Stromal cell of bone marrow (primary cell): ENCODE measurements at regions not wholly inside any gene's neighbourhood (a gene's known extent, or its start where the extent isn't known, plus 50 kb on each side); places are given as distances from the start of the nearest gene placed in this dataset.
A peak's percentile ranks its signal among the peaks of the same experiment; 100 is the strongest.

Source experiments
- DNase-seq: peaks from one replicate; pipeline ENCODE4 v3.0.0-alpha.2; 2012; ENCODE audit warnings: low read depth

DNA sequence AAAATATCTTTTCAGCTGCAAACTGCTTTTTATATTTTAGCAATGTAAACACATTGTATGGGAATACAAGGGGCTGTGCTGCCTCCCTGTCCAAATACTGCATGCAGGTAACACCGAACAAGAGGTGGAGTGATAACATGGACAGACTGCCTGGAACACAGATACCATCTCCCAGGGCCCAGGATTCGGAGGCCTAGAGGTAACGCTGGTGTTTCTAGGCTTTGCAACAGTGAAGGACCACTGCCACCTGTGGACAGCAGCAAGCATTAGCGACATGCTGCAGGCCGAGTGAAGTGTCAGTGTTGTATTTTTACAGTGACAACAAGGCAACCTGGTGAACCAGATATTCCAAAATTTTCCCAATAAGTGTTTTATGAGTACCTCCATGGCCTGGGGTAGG is 379.1 kb downstream of the DMRT2 start:
- DNase-seq = no peak

DNA sequence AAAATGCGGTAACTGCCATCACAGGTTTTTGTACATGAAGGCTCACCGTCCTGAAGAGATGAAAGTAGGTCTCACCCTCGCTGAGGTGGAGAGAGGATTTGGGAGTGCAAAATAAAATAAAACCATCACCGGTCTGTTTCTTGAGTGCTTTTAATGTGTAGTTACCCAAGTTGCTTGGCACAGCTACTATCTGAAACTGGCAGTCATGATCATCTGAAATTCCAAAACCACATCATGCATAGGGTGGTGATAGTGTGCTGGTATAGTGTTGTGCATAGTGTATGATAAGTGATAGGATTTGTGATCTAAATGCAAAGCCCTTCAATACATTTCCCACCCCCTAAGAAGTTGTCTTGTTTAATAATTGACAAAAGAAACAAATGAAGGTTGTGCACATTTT is 381.3 kb downstream of the DMRT2 start:
- DNase-seq = no peak

DNA sequence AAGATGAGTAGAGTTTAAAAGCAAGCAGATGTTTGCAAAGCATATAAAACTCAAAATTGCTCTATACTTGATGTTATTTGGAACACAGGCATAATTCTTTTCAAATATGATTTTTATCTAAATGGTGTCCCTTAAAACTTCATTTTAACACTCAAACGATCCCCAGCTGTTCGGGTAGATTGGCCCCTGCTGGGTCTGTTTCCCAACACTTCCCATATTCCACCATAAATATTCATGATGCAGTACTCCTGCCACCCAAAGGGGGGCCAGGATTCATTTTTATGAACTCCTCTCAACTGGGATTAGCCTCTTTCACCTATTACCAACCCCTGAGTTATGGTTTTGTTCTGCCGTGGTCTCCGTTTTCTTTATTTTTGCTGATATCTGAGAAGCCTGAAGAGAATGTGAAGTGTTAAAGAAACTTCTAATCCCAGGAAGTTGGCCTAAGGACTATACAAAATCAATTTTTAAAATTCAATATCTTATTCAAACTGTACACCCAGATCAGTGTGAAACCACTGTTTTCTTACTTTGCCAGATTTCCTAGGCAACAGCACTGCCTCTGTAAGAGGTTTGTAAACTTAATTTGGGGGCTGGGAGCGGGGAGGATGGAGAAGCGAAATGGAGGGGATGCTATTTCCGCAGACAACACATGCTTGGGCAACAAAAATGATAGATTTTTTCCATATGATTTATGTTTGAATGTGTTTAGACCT is 384.1 kb downstream of the DMRT2 start:
- DNase-seq = no peak

DNA sequence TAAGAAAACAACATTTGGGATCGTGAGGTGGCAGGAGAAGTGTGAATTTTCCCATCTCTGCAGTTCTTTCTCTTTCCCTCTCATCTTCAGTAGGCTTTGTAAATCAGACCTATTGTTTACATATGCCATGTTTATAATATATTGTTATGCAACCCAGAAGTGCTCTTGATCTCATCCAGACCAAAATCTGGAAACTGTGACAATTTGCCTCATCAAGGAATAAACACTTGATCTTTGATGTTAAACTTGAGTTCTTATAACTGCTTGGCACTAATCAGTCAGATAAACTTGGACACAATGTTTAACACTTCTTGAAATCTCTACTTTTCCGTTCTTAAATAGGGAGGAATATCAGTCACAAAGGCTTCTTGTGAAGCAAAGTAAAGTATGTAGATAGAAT is 384.7 kb downstream of the DMRT2 start:
- DNase-seq = no peak

DNA sequence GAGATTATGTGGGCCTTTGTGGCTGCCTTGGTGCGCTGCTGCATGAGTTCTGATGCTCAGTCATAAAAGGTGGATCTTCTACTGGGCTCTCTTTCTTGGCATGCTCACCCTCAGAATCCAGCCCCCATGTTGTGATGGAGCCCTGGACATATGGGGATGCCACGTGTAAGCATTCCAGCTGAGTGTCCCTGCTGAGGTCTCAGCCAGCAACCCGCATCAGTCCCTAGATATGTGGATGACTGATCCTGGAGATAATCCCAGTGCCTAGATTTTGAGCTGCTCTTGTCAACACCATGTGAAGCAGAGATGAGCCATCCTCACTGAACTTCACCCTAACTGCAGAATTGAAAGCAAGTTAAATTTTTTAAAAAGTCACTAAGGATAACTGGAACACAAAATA is 390.1 kb downstream of the DMRT2 start:
- DNase-seq = no peak

DNA sequence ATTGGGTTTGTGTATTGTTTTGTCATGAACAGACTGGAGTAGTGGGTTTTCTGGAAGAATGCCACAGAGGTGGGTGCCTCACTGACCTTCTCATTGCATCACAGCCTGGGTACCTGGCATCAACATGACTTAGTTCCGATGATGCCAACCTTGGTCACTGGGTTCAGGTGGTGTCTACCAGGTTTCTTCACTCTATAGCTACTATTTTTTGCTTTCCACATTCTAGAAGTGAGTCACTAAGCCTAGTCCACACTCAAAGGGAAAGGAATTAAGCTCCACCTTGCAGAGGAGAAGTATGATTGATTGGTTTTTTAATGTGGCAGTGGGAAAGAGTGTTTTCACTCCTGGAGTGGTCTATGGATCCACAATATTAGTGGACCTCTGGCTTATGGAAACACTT is 391.9 kb downstream of the DMRT2 start:
- no peak for DNase-seq

DNA sequence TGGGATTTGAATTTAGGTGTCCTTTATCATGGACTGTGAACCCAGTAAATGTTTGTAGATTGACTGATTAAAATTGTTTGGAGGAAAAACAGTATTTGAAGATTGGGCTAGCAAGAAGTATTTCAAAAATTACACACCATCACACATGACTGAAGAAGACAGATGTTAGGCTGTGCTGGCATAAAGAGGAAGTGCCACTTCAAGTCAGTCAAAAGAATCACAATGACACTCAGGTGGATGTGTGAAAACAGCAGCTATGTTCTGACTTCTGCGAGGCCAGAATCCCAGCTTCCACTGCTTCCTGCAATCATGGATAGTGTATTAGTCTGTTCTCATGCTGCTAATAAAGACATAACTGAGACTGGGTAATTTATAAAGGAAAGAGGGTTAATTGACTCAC is 393.3 kb downstream of the DMRT2 start:
- DNase-seq = no peak

DNA sequence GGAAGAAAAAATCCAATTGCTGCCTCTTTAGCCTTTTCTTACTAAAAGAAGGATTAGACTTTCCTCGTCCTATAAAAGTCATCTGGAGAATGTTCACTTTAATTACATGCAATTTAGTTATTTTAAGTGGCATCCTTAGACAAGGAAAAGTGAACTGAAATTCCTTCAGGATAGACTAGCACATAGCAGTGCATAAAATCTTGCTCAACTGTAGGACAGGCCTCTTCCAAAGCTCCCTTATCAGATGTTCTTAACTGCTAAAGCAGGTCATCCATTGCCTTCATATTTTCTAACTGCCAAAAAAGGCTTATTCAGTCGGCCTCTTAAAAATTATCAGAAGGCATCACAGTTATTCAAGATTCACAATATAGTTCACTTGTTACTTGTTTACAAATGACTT is 396.5 kb downstream of the DMRT2 start:
- no peak for DNase-seq

DNA sequence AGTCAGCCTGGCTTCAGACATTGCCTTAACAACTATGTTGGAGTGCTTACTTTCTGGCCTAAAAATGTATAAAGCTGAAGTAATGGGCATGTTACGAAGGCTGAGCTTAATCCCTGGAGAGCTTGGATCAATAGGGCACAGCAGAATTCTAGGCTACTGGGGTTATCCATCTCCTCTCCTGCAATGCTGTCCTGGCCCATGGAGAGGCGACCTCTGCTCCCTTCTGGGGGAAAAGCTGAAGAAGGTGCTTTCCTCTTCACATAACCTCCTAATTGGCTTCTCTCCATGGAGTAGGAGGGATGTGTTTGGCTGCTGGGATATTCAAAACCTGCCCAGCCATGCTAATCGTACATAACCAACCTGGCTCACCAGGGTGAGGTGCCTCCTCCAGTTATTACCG is 403.5 kb downstream of the DMRT2 start:
- no peak for DNase-seq

DNA sequence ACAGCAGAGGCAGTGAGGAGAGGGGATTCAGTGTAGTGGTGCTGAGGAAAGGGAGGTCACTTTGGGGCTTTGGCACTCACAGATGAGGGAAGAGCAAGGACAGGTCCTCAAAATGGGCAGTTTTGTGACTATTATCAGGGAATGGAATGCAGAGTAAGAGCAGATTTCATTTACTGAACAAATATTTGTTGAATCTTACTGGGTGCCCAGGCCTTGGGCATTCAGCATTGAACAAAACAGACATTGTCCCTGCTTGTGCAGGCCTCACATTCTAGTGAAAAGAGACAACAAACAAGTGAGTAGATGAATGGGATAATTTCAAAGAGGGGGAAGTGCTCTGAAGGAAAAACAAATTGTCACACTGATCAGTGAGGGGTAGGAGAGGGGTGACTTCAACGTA is 404.1 kb downstream of the DMRT2 start:
- no peak for DNase-seq

DNA sequence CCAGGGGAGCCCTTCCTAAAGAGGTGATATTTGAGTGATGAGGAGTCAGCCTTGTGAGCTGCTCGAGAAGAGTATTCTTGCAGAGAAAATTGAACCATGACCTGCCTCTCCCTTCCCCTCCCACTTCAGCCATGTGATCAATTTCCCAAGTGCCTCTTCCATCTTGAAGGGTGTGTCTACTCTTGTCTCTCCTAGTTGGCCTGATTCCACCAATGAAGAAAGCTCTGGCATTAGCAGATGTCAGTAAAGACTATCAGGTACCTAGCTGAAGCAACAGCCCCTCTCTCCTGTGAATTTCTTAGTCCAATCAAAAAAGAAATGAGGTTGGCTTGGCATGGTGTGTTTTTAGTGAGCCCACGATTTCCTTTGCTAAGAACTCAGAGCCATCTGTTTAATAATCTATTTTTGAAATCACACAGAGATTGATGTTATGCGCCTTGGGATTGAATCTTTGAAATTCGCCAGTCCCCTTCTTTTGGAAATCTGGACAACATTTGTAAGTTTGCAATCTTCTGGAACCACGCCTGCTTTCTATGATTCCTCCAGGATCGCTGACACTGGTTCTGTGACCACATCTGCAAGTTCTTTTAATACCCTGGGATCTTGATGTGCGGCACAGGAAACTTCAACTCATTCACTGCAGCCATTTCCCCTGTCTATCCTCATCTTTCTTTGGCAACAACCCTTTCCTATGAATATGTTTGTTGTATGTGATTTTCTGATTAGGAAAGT is 404.6 kb downstream of the DMRT2 start:
- DNase-seq = no peak

DNA sequence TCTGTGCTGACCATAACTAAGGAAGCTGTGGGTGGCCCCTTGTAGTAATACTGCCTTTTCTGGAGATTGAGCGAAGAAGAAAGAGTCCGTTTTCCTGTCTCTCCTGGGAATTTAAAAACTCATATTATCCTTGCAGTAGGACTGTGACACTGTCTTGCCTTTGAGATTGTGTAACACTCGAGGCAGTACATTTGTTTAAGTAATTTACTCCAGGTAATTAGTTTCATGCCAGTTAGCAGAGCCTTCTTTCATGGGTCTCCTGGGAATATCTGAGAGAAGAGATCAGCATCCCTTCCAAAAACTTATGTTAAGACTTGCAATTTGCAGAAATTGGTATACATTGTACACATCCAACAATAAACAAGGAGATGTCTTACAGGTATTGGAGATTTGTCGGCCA is 405.6 kb downstream of the DMRT2 start:
- no peak for DNase-seq

DNA sequence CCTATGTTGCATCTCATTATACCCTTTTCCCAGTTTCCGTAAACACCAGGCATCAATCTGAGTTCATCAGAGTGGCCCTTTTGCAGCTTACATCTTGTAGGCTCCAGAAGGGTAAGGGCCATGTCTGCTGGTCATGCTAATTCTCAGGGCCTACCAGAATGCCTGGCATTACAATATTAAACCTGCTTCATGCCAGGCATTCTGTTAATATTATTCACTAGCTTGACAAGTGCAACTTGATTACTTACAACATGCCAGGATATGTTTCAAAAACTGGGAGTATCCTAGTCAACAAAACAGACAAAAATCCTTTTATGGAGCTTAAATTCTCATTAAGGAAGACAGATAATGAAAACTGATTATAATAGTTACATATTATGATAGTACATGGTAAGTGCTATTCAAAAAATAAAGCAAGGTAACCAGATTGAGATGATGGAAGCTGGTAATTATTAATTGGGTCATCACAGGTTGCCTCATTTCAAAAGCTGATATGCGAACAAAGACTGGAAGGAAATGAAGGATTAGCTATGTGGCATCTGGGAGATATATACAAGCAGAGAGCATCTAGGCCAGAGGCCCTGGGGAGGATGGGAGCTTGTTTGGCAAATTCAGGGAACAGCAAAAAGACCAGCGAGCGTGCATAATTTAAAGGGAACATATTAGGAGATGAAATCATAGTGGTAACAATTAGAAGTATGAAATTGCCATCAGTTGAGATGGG is 406.3 kb downstream of the DMRT2 start:
- DNase-seq = no peak

DNA sequence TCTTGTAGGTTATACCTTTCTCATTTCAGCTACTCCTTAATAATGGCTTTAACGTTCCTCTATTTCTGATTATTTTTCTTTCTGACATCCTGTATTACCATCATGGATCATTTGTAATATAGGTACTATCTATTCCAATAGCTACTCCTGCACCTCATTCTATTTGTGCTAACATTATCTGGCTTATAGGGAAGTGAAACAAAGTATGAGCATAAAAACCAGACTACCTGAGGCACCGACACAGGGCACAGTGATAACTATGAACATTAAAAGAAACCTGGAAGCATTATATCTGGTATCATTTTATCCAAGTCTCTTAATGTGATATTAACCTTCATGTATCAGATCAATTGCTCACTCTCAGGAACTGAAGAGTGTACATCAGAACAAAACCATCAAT is 407.3 kb downstream of the DMRT2 start:
- no peak for DNase-seq

DNA sequence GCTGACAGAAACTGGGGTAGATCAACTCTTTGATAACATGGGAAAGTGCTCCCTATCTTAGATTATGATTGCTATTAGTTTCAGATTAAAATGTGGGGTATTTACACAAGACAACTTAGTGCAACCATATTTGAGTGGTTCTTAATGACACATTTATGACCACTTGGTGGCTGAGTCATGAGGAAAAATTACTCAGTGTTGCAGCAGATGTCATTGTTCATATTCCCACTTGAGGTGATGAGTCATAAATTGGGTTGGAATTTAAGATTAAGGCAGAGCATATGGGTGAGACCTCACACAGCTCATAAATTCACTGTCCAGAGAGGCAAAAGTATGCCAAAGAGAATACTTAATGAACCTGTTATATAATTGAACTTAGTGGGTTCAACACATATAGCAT is 408.3 kb downstream of the DMRT2 start:
- DNase-seq = peak; percentile 47

DNA sequence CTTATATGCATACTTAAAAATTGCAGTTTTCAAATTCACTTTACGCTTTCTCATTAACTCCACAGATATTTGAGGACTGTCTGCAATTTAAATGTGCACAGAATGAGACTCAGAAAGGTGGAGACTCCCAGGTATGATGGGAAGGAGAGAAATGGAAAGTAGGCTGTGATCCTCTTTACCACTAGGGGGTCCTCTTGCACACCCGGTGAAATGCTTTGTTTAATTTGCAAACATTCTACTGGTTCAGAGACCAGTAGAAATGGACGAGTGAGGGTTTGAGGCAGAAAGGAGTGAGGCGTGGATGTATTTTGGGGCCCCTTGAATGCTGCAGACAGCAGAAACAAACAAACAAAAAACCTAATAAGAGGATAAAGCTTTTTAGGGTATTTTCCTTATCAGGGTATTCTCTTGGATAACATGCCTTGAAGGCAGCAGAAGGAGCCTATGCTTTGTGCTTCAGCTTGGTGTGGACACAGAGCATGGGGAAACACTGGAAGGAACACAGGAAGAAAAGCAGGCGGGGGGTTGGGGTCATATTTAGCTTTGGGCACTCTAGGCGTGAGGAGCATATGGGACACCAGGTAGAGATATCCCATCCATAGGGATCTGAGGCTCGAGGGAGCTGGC is 410.1 kb downstream of the DMRT2 start:
- DNase-seq = no peak

DNA sequence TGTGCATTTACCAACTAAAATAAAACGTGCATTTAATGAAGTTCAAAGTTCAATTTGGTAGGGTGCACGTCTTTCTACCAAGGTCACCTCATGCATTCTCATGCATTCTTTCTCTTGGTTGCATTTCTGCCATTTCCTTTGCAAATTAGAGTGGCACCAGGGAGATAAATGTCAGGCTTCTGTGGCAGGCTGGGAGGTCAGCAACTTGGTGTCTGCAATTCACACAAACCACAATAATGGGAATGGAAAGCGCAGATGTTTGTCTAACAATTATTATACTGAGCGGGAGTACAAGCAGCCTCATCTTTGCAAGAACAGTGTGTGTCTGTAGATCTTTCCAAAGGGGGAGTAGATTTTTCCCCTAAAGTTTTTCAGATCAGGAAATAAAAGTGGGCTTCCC is 411.7 kb downstream of the DMRT2 start:
- no peak for DNase-seq

DNA sequence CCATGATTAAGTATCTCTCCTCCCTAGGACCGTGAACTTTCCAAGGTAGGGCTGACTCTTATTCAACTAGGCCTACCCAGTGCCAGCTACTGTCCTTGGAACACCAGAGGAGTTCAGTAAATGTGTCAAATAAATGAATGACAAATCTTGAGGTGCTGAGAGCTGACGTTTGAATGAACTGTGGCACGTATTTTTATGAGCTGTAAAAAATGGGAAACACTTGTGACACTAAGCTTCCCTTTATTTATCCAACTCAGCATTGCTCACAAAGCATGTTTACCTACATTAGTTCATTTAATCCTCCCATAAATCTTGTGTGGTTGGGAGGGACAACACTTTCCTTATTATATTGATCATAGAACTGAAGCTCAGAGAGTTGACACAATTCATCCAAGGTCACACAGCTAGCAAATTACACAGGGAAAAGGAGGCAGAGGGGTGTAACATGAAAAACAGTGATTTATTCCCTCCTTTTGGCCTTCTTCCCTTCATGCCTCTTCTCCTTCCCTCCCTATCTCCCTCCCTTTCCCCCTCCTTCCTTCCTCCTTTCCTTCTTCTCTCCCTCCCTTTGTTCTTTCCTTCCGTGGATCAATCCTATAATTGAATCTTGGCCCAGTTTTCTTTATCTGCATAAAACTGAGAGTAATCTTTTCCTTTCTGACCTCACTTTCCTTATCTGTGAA is 412.6 kb downstream of the DMRT2 start:
- no peak for DNase-seq

DNA sequence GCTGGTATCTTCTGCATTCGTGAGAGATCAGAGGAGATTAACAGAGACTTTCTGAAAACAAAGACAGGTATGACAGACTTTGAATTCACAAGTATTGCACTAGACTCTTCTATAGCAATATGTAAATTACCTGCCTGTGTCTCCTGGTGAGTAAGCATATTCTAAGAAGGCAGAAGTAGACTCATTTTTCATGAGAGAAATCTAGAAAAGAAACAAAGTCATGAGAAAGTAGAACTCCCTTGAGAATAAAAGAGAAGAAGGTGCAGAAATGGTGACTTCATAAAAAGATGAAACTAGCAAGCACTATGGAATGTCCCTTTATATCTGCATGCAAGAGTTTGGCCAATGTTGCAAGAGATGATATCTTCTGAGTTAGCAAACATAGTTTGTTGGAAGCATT is 419.8 kb downstream of the DMRT2 start:
- no peak for DNase-seq

DNA sequence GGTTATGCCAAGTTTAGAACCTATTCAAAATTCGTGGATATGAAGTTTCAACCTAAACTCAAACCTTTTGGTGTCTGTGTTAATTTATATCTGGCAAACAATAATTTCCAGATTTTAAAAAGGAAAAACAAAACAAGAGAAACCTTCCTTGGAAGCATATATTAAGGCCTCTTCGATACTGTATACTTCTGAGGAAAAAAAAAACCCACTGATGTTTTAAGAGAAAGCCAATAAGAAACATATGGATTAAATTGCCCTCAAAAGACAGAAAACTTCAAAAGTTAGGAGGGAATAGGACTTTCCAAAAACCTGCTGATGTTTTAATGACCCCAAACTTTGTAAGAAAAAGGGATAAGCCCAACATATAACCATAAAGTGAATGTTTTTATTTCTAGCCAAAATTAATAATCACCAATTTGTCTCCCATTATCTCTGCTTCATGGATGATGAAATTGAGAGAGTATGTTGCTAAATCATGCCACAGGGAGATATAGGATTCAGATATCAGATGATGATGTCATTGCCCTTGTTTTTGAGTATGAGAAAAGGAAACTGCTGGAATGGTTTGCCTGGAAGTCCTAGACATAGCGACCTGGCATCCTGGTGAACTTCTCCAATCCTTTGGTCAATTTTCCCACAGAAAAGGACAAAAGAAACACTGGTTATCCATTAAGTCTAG is 423.9 kb downstream of the DMRT2 start:
- no peak for DNase-seq

DNA sequence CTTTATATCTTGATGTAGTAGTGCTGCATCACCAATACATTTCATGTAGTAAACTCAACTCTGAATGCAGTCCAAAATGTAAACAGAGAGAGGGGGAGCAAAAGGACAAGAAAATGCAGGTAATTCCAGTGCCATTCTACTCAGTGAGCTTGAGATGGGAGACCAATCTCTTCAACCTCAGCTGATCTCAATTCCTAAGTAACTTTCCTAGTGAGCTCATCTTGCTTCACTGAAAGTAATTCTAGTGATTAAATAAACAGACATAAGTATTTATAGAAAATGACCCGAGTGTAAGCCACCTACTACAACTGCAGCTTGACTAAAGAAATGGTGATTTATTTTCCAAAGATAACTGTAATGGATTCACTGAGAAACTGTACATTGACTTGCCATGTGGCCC is 424.5 kb downstream of the DMRT2 start:
- no peak for DNase-seq
